ENCODE measurements at regions not wholly inside any gene's neighbourhood (a gene's known extent, or its start where the extent isn't known, plus 50 kb on each side); places are given as distances from the start of the nearest gene placed in this dataset.

DNA sequence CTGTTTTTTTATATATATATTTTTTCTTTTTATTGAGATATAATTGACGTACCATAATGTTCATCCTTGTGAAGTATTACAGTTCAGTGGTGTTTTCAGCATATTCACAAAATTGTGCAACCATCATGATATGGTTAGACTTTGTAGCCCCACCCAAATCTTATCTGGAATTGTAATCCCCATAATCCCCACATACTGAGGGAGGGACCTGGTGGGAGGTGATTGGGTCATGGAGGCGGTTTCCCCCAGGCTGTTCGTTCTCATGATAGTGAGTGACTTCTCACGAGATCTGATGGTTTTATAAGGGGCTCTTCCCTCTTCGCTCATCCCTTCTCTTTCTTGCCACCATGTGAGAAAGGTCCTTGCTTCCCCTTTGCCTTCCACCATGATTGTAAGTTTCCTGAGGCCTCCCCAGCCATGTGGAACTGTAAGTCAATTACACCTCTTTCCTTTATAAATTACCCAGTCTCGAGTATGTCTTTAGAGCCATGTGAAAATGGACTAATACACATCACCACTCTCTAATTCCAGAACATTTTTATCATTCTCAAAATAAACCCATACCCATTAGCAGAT lies 73.9 kb upstream of the SMNDC1 start:
- TF ChIP-seq, protein P1, sequence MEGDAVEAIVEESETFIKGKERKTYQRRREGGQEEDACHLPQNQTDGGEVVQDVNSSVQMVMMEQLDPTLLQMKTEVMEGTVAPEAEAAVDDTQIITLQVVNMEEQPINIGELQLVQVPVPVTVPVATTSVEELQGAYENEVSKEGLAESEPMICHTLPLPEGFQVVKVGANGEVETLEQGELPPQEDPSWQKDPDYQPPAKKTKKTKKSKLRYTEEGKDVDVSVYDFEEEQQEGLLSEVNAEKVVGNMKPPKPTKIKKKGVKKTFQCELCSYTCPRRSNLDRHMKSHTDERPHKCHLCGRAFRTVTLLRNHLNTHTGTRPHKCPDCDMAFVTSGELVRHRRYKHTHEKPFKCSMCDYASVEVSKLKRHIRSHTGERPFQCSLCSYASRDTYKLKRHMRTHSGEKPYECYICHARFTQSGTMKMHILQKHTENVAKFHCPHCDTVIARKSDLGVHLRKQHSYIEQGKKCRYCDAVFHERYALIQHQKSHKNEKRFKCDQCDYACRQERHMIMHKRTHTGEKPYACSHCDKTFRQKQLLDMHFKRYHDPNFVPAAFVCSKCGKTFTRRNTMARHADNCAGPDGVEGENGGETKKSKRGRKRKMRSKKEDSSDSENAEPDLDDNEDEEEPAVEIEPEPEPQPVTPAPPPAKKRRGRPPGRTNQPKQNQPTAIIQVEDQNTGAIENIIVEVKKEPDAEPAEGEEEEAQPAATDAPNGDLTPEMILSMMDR (IDR thresholded peaks at IDR 0.05), result no peak
- no peak for TF ChIP-seq POLR2AphosphoS5 (IDR thresholded peaks at IDR 0.05)
- no peak for TF ChIP-seq EP300 (IDR thresholded peaks at IDR 0.05)
- no peak for TF ChIP-seq POLR2A (IDR thresholded peaks at IDR 0.05)
- Histone ChIP-seq H3K27me3 (no peaks in the 10 kb centered on the region), H3K27ac (no peak overlapping the region), H3K4me1 (no peaks in the 10 kb centered on the region), H3K36me3 (no peaks in the 10 kb centered on the region), H3K4me3 (no peak overlapping the region), H3K9me3 (no peaks in the 10 kb centered on the region)
- no peak for ATAC-seq
- WGBS, 2 donors (ENCODE audit: low coverage in 1 of 2), result 93 to 97% methylated on average over 6 of the region's 6 CpGs

DNA sequence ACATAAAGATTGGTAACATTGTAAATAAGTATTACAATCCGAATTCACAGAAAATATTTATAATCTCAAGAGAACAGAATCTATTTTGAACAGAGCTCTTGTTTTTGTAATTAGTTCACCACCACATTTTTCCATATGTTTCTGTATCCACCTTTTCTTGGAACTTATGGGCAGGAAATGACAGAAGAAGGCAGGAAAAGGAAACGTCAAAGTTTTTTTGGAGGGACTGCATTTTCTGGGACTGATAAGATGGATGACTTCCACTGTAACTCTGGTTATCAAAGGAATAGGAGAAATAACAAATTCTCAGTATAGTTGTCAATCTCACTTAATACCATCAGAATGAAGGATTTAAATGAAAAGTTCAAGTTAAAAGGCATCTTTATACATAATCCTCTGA lies 75.1 kb upstream of the SMNDC1 start:
- Histone ChIP-seq H3K27ac (no peak overlapping the region), H3K4me3 (no peak overlapping the region), H3K9me3 (no peaks in the 10 kb centered on the region), H3K36me3 (no peaks in the 10 kb centered on the region), H3K4me1 (no peaks in the 10 kb centered on the region), H3K27me3 (no peaks in the 10 kb centered on the region)
- 50 to 81% methylated on average over 2 of the region's 2 CpGs for WGBS, 2 donors (ENCODE audit: low coverage in 1 of 2)
- TF ChIP-seq POLR2AphosphoS5 (IDR thresholded peaks at IDR 0.05), result no peak
- TF ChIP-seq, protein P1 (IDR thresholded peaks at IDR 0.05), result no peak
- TF ChIP-seq EP300 (IDR thresholded peaks at IDR 0.05), result no peak
- no peak for TF ChIP-seq POLR2A (IDR thresholded peaks at IDR 0.05)
- ATAC-seq, result no peak

DNA sequence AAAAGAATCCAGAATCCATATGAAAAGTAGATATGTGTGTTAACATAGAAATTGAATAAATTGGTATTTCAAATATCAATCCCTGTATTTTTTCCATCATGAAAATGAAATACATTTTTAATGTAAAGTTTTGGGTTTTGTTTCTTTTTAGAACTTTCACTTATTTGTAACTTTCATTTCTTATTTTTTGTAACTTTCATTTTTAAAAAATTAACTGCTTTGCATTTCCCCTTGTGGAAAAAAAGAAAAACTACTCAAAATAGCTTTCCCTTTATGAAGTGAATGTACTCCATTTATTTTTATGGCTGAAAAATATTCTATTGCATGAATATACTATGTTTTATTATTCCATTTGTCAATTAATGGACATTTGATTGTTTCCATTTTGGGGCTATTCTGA lies 75.6 kb upstream of the SMNDC1 start:
- no peak for TF ChIP-seq POLR2AphosphoS5 (IDR thresholded peaks at IDR 0.05)
- TF ChIP-seq, protein P1 (IDR thresholded peaks at IDR 0.05), result no peak
- TF ChIP-seq EP300 (IDR thresholded peaks at IDR 0.05), result no peak
- no peak for TF ChIP-seq POLR2A (IDR thresholded peaks at IDR 0.05)
- H3K36me3 ChIP-seq, result no peaks in the 10 kb centered on the region
- H3K27me3 ChIP-seq, result no peaks in the 10 kb centered on the region
- H3K9me3 ChIP-seq, result no peaks in the 10 kb centered on the region
- no peak overlapping the region for H3K27ac ChIP-seq
- H3K4me3 ChIP-seq, result no peak overlapping the region
- H3K4me1 ChIP-seq, result no peaks in the 10 kb centered on the region
- no peak for ATAC-seq

DNA sequence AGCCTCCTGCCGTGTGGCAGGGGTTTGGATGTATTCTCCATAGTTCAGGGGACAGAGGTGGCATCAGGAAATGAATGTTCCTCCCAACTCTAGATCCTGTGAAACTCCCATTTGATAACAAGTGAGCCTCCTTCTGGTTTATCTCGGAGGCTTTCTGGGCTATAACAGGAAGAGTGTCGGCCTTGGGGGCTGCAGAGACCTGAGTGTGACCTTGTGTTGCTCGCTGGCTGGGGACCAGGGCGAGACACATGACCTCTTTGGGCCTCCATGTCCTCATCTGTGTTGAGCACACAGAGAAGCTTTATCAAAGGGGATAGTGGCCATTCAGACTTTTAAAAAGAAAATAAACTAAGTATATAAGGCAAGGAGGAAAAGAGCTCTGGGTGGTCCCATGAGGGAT lies 78.0 kb upstream of the SMNDC1 start:
- Histone ChIP-seq H3K27me3 (no peaks in the 10 kb centered on the region), H3K4me3 (no peak overlapping the region), H3K36me3 (no peaks in the 10 kb centered on the region), H3K4me1 (no peaks in the 10 kb centered on the region), H3K27ac (no peak overlapping the region), H3K9me3 (no peaks in the 10 kb centered on the region)
- 60 to 100% methylated on average over 1 to 5 of the region's 5 CpGs for WGBS, 2 donors (ENCODE audit: low coverage in 1 of 2)
- TF ChIP-seq EP300 (IDR thresholded peaks at IDR 0.05), result no peak
- TF ChIP-seq, protein P1 (IDR thresholded peaks at IDR 0.05), result no peak
- no peak for ATAC-seq

DNA sequence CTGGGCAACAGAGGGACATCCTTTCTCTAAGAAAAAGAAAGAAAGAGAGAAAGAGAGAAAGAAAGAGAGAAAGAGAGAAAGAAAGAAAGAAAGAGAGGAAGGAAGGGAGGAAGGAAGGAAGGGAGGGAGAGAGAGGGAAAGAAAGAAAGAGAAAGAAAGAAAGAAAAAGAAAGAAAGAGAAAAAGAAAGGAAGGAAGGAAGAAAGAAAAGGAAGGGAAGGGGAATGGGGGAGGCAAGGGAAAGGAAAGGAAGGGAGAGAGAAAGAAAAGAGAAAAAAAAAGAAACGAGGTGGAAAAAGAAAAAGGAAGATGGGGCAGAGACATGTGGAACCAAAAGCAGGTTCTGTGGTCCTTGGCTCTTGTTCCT lies 82.9 kb upstream of the SMNDC1 start:
- peaks cover 5% of the 10 kb centered on the region for H3K27me3 ChIP-seq
- H3K4me3 ChIP-seq, result no peak overlapping the region
- H3K9me3 ChIP-seq, result no peaks in the 10 kb centered on the region
- H3K36me3 ChIP-seq, result no peaks in the 10 kb centered on the region
- 47 to 86% methylated on average over 1 of the region's 1 CpG for WGBS, 2 donors (ENCODE audit: low coverage in 1 of 2)
- no peak for ATAC-seq
- H3K27ac ChIP-seq, result no peak overlapping the region
- TF ChIP-seq POLR2A (IDR thresholded peaks at IDR 0.05) (no peak), POLR2AphosphoS5 (IDR thresholded peaks at IDR 0.05) (no peak), EP300 (IDR thresholded peaks at IDR 0.05) (no peak)
- TF ChIP-seq, protein P1 (IDR thresholded peaks at IDR 0.05), result no peak
- no peaks in the 10 kb centered on the region for H3K4me1 ChIP-seq

All from gastroesophageal sphincter (tissue), 4 donors.